ENCODE measurements at regions not wholly inside any gene's neighbourhood (a gene's known extent, or its start where the extent isn't known, plus 50 kb on each side); places are given as distances from the start of the nearest gene placed in this dataset.

DNA sequence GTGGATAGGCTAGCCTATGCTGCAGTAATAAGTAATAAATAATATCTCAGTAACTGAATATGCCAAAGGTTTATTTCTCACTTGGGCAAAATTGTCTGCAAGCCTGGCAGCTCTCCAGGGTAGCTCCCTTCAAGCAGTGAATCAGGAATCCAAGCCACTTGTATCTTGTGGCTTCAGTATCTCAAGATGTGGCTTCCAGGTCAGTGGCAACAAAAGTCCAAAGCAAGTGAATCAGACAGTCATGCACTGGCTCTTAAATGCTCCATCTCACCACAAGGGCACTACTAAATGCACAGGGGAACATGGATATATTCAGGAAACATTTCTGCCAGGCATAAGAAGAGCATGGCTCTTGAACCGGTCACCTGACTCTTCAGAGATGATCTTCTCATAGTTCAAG, 126.3 kb downstream of the KCTD12 start:
- no peaks in the 10 kb centered on the region for H3K27me3 ChIP-seq
- peaks cover 0 to 36% (median 13%) of the 10 kb centered on the region in 4 donors for H3K4me1 ChIP-seq
- H3K27ac ChIP-seq: no peak overlapping the region
- no peak overlapping the region for H3K4me3 ChIP-seq
- WGBS, 2 donors: 94 to 97% methylated on average over 1 of the region's 1 CpG
- no peak for TF ChIP-seq EP300 (IDR thresholded peaks at IDR 0.05)
- intact Hi-C loops (cut with DNase I): no loop called here
- no peaks in the 10 kb centered on the region for H3K9me3 ChIP-seq
- DNase-seq: no peak
- H3K36me3 ChIP-seq: no peaks in the 10 kb centered on the region

DNA sequence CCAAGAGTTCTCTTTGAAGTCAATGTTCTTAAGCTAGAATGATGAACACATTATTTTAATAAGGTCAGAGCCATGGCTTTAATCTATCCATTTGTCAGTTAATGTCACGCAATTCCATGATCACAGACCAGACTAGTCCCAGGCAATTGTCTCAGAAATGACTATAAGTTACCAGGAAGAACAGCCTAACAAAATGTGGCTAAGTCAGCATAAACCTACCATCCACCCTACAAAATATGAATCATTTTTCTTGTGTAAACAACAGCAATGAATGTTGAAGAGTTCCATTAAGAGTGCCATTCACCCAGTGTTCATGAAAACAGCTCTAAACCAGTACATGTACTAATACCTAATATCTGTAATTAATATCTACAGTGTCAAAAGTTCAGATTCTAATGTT, 127.5 kb downstream of the KCTD12 start:
- intact Hi-C loops (cut with DNase I): no loop called here
- 86 to 98% methylated on average over 1 of the region's 1 CpG for WGBS, 2 donors
- TF ChIP-seq, protein P1, sequence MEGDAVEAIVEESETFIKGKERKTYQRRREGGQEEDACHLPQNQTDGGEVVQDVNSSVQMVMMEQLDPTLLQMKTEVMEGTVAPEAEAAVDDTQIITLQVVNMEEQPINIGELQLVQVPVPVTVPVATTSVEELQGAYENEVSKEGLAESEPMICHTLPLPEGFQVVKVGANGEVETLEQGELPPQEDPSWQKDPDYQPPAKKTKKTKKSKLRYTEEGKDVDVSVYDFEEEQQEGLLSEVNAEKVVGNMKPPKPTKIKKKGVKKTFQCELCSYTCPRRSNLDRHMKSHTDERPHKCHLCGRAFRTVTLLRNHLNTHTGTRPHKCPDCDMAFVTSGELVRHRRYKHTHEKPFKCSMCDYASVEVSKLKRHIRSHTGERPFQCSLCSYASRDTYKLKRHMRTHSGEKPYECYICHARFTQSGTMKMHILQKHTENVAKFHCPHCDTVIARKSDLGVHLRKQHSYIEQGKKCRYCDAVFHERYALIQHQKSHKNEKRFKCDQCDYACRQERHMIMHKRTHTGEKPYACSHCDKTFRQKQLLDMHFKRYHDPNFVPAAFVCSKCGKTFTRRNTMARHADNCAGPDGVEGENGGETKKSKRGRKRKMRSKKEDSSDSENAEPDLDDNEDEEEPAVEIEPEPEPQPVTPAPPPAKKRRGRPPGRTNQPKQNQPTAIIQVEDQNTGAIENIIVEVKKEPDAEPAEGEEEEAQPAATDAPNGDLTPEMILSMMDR (IDR thresholded peaks at IDR 0.05): no peak
- TF ChIP-seq EP300 (IDR thresholded peaks at IDR 0.05): no peak
- TF ChIP-seq POLR2A (IDR thresholded peaks at IDR 0.05): no peak
- no peak for TF ChIP-seq POLR2AphosphoS5 (IDR thresholded peaks at IDR 0.05)

GRCh38 chr13:76758257-76758656, 127.9 kb downstream of the KCTD12 start:
- peaks cover 0 to 30% (median 11%) of the 10 kb centered on the region in 4 donors for H3K4me1 ChIP-seq
- no peaks in the 10 kb centered on the region for H3K9me3 ChIP-seq
- no peak overlapping the region for H3K27ac ChIP-seq
- no peak for DNase-seq
- H3K27me3 ChIP-seq: no peaks in the 10 kb centered on the region
- H3K36me3 ChIP-seq: no peaks in the 10 kb centered on the region
- intact Hi-C loops (cut with DNase I): no loop called here
- H3K4me3 ChIP-seq: no peak overlapping the region
- TF ChIP-seq POLR2AphosphoS5 (IDR thresholded peaks at IDR 0.05) (no peak), POLR2A (IDR thresholded peaks at IDR 0.05) (no peak), EP300 (IDR thresholded peaks at IDR 0.05) (no peak)
- TF ChIP-seq, protein P1 (IDR thresholded peaks at IDR 0.05): no peak

More for the DNA sequence above, 127.5 kb downstream of the KCTD12 start:
- Histone ChIP-seq H3K36me3 (no peaks in the 10 kb centered on the region), H3K9me3 (no peaks in the 10 kb centered on the region), H3K27ac (no peak overlapping the region), H3K4me3 (no peak overlapping the region), H3K27me3 (no peaks in the 10 kb centered on the region), H3K4me1 (peaks cover 0 to 31% (median 11%) of the 10 kb centered on the region in 4 donors)
- DNase-seq: no peak

DNA sequence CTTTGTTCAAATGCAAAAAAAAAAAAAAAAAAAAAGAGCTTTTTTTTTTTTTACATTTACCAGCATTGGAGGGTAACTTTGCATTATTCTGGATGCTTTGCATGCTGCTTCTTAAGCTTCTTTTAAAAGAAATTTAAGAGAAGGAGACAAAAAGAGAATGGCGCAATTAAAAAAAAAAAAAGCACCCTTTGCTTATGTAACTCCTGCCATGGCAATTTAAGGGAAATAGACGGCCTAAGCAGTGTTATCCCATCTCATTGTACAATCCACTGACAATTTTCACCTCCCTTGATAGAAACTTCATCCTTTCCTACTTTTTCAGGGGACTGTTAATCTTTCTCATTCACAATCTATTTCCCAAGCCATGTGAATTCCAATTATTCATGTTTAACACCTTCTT, 129.8 kb downstream of the KCTD12 start:
- Histone ChIP-seq H3K36me3 (no peaks in the 10 kb centered on the region), H3K27me3 (no peaks in the 10 kb centered on the region), H3K27ac (no peak overlapping the region), H3K9me3 (no peaks in the 10 kb centered on the region), H3K4me1 (peaks cover 0 to 20% (median 3%) of the 10 kb centered on the region in 4 donors), H3K4me3 (no peak overlapping the region)
- DNase-seq: no peak
- intact Hi-C loops (cut with DNase I): no loop called here
- WGBS, 2 donors: 86 to 87% methylated on average over 2 of the region's 2 CpGs
- TF ChIP-seq POLR2AphosphoS5 (IDR thresholded peaks at IDR 0.05): no peak
- TF ChIP-seq, protein P1 (IDR thresholded peaks at IDR 0.05): no peak
- TF ChIP-seq POLR2A (IDR thresholded peaks at IDR 0.05): no peak

DNA sequence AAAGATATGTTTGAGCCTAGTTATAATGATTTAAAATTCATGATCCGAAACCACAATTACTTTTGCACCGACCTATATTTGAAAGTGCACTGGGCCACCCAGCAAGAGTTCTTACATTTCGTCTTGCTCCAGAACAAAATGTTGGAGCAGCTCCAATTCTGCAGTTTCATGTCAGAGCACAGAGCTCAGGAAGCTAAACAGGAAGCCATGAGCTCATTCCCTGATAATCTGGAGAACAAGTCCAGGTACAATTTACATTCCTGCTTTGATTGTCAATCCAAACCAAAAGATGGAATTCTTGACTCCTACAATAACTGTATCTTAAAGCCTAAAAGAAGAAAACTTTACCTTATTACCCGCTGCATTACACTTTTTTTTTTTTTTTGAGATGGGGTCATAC, 131.8 kb downstream of the KCTD12 start:
- WGBS, 2 donors: 76 to 80% methylated on average over 4 of the region's 4 CpGs
- peaks cover 0 to 20% (median 3%) of the 10 kb centered on the region in 4 donors for H3K4me1 ChIP-seq
- no peaks in the 10 kb centered on the region for H3K9me3 ChIP-seq
- H3K4me3 ChIP-seq: no peak overlapping the region
- H3K27me3 ChIP-seq: no peaks in the 10 kb centered on the region
- no peaks in the 10 kb centered on the region for H3K36me3 ChIP-seq
- intact Hi-C loops (cut with DNase I): no loop called here
- no peak overlapping the region for H3K27ac ChIP-seq
- DNase-seq: peak; percentile 62
- TF ChIP-seq EP300 (IDR thresholded peaks at IDR 0.05) (no peak), POLR2A (IDR thresholded peaks at IDR 0.05) (no peak), POLR2AphosphoS5 (IDR thresholded peaks at IDR 0.05) (no peak)
- TF ChIP-seq, protein P1 (IDR thresholded peaks at IDR 0.05): no peak

All from sigmoid colon (tissue), 6 donors.